Lower lobe of right lung (tissue), 2 donors: ENCODE measurements at regions not wholly inside any gene's neighbourhood (a gene's known extent, or its start where the extent isn't known, plus 50 kb on each side); places are given as distances from the start of the nearest gene placed in this dataset.

ENCODE experiments used
- ATAC-seq, 2 donors: fragments of 200-7000 bp; cut with Tn5 transposase; one replicate each; pipeline ENCODE4 v1.9.1; 2020 to 2022; ENCODE audit warnings: mild to moderate bottlenecking in 2 of 2, moderate library complexity in 2 of 2
- DNase-seq: peaks from one replicate; pipeline ENCODE4 v3.0.0-alpha.2; 2020
- H3K27ac ChIP-seq: fragments of 200-600 bp; one replicate; pipeline ENCODE4 v1.8.0; 2022
- H3K27me3 ChIP-seq: fragments of 200-600 bp; one replicate; pipeline ENCODE4 v1.8.0; 2022; ENCODE audit warnings: low read depth
- H3K36me3 ChIP-seq: fragments of 200-600 bp; one replicate; pipeline ENCODE4 v1.8.0; 2022; ENCODE audit warnings: mild to moderate bottlenecking
- H3K4me1 ChIP-seq: fragments of 200-600 bp; one replicate; pipeline ENCODE4 v1.8.0; 2022
- H3K4me3 ChIP-seq: fragments of 200-600 bp; one replicate; pipeline ENCODE4 v1.8.0; 2022; ENCODE audit warnings: mild to moderate bottlenecking
- H3K9me3 ChIP-seq: fragments of 200-600 bp; one replicate; pipeline ENCODE4 v1.8.0; 2022
- CTCF ChIP-seq: fragments of 200-600 bp; IDR thresholded peaks from one replicate; pipeline ENCODE4 v1.8.0; 2022; ENCODE audit warnings: antibody characterized with exemption, mild to moderate bottlenecking
- intact Hi-C: fragments of 100-400 bp; cut with DNase I; formaldehyde crosslinking; loops from one replicate; pipeline ENCODE4 v1.11.0; 2022
- donor health status: DM: no; HTN: yes; CAD: no; lungs with severe emphysema.

- H3K27ac ChIP-seq, result no peak overlapping the region
- no peak for TF ChIP-seq CTCF
- intact Hi-C loops, result no loop called here
- no peak overlapping the region for H3K4me3 ChIP-seq
- DNase-seq (no peak), ATAC-seq (no peak)
- no peaks in the 10 kb centered on the region for H3K36me3 ChIP-seq
- no peaks in the 10 kb centered on the region for H3K27me3 ChIP-seq
- no peaks in the 10 kb centered on the region for H3K9me3 ChIP-seq
- H3K4me1 ChIP-seq, result no peaks in the 10 kb centered on the region
Measured at GRCh38 chr1:192439373-192440025, 122.7 kb downstream of the RGS21 start.

- intact Hi-C loops, result no loop called here
- no peak for DNase-seq
- peaks cover 5% of the 10 kb centered on the region for H3K4me1 ChIP-seq
- H3K9me3 ChIP-seq, result no peaks in the 10 kb centered on the region
- H3K27me3 ChIP-seq, result no peaks in the 10 kb centered on the region
- no peak for TF ChIP-seq CTCF
- no peaks in the 10 kb centered on the region for H3K36me3 ChIP-seq
- H3K27ac ChIP-seq, result no peak overlapping the region
- no peak for ATAC-seq
- no peak overlapping the region for H3K4me3 ChIP-seq
Measured at GRCh38 chr1:192441492-192441891, 124.7 kb downstream of the RGS21 start.

GRCh38 chr1:192442736-192443135, 125.9 kb downstream of the RGS21 start:
- Histone ChIP-seq H3K9me3 (no peaks in the 10 kb centered on the region), H3K27me3 (no peaks in the 10 kb centered on the region), H3K27ac (no peak overlapping the region), H3K4me3 (no peak overlapping the region), H3K36me3 (no peaks in the 10 kb centered on the region), H3K4me1 (peaks cover 5% of the 10 kb centered on the region)
- TF ChIP-seq CTCF, result no peak
- DNase-seq (no peak), ATAC-seq (no peak)
- intact Hi-C loops, result no loop called here

- Histone ChIP-seq H3K27ac (no peak overlapping the region), H3K4me3 (no peak overlapping the region), H3K36me3 (no peaks in the 10 kb centered on the region), H3K27me3 (no peaks in the 10 kb centered on the region), H3K4me1 (peaks cover 5% of the 10 kb centered on the region), H3K9me3 (no peaks in the 10 kb centered on the region)
- no peak for TF ChIP-seq CTCF
- intact Hi-C loops, result no loop called here
- no peak for ATAC-seq
- DNase-seq, result no peak
Measured at GRCh38 chr1:192443616-192444015, 126.8 kb downstream of the RGS21 start.

- no peaks in the 10 kb centered on the region for H3K27me3 ChIP-seq
- peaks cover 5% of the 10 kb centered on the region for H3K4me1 ChIP-seq
- ATAC-seq, result peak; percentile 73 to 88
- H3K9me3 ChIP-seq, result no peaks in the 10 kb centered on the region
- no peak for TF ChIP-seq CTCF
- intact Hi-C loops, result no loop called here
- no peaks in the 10 kb centered on the region for H3K36me3 ChIP-seq
- no peak for DNase-seq
- H3K4me3 ChIP-seq, result no peak overlapping the region
- H3K27ac ChIP-seq, result no peak overlapping the region
Measured at GRCh38 chr1:192445241-192445640, 128.4 kb downstream of the RGS21 start.
